NCI-H2196 treated with DMSO at 0.1 percent for 48 hours (cell line): ENCODE measurements at regions not wholly inside any gene's neighbourhood (a gene's known extent, or its start where the extent isn't known, plus 50 kb on each side); places are given as distances from the start of the nearest gene placed in this dataset.
"Not testable (repeated sequence)": the region's sequence is repeated elsewhere in the genome, so short reads cannot be mapped to it uniquely, and the experiment has no call there.

Experiments
- DNase-seq: peaks from one replicate; lab custom pipeline; 2025; ENCODE audit not compliant: unreplicated experiment; lab: John Stamatoyannopoulos, UW

DNA sequence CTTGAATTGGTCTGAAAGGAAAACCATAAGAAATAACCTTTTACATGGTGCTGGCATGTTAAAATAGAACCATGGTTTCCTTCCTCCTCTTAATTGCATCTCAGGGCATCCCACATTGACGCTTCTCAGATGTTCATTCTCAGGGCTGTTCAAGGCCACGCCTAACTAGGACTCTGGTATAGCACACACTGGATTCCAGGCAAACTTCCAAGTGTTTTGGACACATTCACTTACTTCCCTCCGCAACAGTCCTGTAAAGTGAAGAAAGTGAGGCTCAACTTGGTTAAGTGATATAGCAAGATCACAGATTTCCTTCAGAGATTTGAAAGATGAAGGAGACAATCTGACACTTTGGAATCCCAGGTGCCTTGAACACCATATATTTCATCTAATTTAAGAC lies 244.8 kb downstream of the DUSP10 start:
- no peak for DNase-seq

DNA sequence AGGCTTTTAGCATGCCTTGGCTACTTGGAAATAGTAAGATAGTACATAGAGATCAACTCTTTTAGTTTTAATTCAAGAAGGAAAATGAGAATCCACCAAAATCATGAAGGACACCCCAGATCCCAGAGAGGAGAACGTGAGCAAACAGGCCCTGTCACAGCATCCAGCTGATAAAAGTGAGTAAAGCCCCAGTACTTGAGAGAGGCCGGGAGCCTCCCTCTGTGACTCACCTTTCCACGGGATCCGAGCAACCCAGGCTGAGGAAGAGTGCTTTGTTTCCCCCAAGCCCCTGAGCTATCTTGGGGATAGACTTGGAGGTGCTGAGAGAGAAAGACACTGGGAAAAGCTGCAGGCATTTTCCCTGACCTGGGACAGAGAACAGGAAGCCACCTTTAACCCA lies 238.6 kb downstream of the DUSP10 start:
- DNase-seq = no peak

DNA sequence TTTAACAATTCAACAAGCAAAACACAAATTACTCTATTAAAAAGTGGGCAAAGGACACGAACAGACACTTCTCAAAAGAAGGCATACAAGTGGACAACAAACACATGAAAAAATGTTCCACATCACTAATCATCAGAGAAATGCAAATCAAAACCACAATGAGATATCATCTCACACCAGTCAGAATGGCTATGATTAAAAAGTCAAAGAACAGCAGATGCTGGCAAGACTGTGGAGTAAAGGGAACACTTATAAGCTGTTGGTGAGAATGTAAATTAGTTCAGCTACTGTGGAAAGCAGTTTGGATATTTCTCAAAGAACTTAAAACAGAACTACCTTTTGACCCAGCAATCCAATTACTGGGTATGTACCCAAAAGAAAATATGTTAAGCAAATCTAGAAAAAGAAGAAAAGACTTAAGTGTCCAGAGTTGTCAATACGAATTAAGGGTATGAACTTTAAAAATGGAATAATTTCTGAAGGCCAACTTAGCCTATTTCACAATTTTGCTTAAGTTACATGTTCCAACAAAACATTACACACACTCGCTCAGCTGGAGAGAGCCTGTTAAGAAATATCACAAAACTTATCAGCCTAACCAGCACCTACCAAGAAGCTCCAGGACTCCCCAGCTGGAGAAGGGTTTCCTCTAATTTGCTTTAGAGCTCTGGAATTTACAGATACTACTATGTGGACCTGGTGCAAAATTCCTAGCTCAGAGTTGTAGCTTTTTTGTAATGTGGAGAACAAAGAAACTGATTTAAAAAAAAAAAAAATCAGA lies 232.1 kb downstream of the DUSP10 start:
- DNase-seq = no peak

DNA sequence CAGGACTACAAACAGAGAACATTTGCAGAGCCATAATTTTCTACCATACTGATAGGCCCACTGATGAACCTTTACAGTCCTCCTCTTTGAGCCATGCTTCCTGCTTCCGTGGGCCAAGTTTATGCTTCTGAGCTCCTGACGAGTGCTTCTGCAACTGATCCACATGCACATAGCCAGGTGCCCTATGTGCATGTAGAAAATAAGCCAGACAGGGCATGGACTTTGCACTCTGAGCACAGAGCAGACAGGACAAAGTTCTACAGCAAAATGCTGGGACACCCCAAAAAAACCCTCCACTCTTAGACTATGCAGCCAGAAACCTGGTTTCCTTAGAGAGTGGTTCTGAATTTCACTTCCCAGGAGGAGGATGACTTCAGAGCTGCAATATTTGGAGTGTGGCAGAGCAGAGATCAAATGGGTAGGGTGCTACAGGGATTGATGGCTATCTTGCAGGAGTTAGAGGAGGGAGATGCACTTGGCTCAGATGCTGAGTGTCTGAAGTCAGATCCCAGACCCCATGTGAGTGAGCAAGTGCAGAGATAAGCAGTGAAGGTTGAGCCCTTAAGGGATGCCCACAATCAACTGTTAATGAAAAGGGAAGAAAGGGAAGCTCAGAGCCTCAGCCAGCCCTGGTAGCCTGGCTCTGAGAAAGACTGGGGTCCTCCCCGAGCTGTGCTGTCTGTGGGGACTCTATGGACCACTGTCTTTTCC lies 230.9 kb downstream of the DUSP10 start:
- DNase-seq = no peak

DNA sequence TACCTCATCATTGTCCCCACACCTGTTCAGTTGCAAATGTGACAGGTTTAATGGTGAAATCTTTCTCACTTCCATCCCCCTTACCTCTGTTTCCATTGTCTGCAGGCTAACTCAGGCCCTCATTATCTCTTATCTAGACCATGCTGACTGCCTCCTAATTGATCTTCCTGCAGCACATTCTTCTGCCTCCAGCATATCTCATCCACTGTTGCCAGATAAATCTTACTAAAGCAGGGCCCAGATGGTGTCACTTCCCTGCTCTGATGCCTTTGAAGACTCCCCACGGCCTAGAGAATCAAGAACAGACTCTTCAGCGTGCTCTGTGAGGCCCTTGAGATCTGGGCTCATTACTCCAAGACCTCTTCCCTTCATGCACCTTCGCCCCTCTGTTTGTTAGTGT lies 230.1 kb downstream of the DUSP10 start:
- DNase-seq = no peak

DNA sequence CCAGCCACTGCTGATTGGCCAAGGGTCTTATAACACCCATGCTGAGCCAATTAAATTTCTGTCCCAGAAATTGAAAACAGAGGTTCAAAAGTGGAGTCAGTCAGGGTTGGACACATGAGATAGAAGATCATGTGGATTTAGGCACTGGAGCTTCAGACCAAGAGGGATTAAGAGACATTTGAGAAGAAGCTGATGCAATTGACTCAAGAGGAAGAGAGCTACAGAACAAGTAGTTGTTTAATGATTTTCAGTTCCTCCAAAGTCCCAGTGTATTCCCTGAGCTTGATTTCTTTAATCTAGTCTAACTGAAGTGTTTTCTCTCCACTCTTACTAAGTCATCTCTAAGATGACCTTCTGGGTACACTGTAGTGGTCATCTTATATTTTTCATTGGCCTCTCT lies 227.1 kb downstream of the DUSP10 start:
- no peak for DNase-seq

DNA sequence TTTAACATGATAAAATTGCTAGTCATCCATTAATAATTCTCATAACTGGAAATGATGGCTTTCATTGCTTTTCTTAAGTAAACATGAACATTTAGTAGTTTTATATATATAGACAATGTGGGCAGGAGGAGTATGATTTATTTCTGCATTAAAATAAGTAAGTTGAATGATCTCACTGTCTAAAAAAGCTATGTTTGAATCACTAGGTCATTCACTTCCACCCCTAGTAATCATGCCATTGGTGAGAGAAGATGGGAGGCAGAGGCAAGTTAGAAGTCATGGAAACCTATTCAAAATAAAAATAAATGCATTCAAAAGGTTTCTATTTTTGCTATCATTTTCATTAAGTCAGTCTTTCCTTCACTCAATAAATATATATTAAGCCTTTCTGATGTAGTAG lies 226.4 kb downstream of the DUSP10 start:
- DNase-seq = no peak

DNA sequence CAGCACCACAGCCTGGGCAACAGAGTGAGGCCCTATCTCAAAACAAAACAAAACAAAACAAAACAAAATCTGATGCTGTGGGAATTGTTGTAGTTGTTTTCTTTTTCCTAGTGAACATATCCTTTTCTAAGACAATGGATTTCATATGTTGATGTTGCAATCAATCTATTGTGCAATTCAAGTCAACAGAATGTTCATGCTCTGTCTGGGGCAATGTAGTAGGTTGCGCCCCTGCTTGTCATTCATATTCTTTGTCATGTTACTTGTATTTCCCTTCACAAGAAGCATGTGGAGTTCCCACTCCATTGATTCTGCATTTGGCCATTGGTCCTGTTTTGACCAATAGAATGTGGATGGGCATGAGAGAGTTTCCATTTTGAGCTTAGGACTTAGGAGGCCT lies 223.9 kb downstream of the DUSP10 start:
- no peak for DNase-seq

DNA sequence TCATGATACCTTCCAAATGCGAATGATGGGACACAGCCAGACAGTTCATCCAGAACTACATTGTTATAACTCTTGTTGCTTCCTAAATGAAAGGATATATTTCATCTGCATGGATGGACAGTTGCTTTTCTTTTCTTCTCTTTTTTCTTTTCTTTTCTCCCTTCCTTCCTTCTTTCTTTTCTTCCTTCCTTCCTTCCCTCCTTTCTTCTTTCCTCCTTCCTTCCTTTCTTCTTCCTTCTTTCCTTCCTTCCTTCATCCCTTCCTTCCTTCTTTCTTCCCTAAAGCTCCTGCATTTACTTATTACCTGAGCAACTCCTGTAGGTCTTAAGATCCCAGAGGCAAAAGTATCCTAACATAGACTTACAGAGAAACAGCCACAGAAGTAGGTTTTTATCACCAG lies 221.6 kb downstream of the DUSP10 start:
- no peak for DNase-seq

DNA sequence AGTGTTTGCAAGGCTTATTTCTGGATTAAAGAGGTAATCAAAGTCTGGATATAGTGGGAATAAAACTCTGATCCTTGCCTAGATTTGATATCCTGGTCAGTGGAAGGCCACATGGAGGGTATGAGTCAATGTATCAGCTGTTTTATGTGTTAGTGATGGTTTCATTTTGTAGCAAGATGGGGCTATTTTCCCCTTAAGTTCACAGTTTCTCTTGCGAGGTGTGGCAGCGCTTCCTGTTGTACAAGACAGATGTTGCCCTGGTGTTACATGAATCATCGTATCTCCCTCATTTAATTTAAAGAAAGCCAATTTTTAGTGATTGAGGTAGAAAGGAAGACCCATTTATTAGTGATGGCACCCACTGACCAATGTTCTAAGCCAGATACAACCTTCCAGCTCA lies 220.2 kb downstream of the DUSP10 start:
- DNase-seq = no peak

DNA sequence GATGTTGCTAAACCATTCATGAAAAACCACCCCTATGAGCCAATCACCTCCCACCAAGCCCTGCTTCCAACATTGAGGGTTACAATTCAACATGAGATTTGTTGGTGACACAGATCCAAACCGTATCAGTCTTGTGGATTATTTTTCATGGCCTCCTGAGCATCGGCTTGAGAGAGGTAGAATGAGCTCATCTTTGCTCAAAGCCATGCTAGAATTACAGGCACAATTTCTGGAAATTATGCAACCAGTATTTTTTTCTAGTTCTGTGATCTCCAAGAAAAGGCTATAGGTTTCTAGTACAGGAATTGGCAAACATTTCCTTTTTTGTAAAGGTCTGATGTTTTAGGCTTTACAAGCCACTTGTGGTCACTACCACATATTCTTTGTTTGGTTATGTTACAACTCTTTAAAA lies 219.4 kb downstream of the DUSP10 start:
- no peak for DNase-seq

DNA sequence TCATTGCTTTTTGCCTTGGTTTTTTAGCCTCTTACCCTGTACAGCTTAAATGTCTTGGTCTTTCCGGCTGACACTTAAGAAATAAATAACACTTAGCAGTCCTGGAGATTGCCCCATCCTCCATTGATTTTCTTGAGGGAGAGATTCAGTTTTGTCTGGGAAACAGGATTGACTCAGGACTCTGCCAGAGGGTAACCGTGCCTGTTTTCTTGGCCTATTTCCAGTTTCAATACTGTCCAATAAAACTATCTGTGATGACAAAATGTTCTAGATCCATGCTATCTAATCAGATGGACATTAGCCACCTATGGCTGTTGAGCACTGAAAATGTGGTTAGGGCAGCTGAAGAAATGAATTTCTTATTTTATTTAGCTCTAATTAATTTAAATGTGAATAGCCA lies 216.1 kb downstream of the DUSP10 start:
- no peak for DNase-seq

DNA sequence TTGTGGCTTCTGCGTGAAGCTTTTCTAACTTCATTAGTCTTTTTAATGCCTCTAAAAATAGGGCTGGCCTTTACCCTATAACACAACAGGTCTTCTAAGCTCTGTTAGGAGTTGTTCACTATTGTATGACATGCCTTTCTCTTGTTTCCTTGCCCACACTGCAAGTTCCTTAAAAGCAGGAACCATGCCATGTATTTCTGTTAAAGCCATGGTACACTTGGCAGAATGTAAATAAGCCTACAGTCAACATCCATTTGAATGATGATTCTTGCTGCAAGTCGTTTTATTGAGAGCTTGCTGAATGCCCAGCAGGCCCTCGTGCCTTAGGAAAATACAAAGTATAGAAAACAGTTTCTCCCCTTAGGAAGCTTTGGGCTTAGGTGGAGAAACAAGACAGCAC lies 214.6 kb downstream of the DUSP10 start:
- no peak for DNase-seq

DNA sequence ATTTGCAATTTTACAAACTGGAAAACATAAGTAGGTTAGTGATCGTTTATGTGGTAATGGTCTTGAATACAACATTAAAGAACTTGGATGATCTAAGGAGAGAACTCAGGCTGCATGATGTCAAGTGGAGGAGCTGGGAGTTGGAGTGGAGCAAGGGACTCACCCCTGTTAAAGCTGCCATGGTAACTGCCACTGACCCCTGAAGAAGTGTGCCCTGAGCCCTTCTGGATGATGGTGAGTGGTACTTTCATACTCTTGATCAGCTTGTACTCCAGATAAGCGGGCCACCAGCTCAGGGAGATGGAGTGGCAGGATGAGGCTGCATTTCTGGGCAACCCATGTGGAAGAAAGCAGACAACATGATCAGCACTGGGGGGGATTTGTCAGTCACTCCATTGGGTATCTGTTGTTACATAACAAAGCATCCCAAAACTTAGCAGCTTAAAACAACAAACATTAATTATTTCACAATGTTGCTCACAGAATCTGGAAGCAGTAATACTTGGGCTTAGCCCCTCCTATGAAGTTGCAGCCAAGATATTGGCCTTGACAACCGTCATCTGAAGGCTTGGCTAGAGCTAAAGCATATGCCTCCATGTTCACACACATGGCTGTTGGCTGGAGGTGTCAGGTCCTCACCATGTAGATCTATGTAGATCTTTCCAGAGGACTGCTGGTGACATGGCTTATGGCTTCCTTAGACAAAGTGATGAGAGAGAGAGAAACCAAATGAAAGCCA lies 213.8 kb downstream of the DUSP10 start:
- no peak for DNase-seq

DNA sequence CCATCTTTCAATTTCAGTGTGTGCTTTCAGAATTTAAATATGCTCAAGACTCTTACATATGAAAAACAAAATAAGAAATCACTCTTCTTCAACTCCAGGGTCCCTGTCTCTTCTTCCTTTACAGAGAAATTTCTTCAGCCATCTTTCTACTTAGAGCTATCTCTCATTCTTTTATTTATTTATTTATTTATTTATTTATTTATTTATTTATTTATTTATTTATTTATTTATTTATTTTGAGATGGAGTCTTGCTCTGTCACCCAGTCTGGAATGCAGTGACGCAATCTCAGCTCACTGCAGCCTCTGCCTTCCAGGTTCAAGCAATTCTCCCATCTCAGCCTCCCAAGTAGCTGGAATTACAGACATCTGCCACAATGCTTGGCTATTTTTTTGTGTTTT lies 211.7 kb downstream of the DUSP10 start:
- DNase-seq = not testable (repeated sequence)

DNA sequence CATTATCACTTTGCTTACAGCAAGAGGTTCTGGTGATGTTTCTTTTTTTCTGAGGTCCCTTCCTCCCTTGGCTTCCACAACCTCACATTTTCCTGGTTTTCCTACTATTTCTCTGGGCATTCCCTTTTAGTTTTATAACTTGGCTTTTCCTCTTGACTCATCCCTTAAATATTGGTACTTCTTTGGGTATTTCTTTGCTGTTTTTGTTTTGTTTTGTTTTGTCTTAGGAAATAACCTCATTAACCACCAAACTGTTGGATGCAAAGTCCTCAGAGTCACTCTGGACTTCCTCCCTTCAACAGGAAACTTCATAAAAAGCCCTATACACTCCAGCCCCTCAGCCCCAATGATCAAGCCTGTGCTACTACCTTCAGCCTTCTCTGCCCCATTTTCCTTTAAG lies 211.1 kb downstream of the DUSP10 start:
- DNase-seq = no peak

DNA sequence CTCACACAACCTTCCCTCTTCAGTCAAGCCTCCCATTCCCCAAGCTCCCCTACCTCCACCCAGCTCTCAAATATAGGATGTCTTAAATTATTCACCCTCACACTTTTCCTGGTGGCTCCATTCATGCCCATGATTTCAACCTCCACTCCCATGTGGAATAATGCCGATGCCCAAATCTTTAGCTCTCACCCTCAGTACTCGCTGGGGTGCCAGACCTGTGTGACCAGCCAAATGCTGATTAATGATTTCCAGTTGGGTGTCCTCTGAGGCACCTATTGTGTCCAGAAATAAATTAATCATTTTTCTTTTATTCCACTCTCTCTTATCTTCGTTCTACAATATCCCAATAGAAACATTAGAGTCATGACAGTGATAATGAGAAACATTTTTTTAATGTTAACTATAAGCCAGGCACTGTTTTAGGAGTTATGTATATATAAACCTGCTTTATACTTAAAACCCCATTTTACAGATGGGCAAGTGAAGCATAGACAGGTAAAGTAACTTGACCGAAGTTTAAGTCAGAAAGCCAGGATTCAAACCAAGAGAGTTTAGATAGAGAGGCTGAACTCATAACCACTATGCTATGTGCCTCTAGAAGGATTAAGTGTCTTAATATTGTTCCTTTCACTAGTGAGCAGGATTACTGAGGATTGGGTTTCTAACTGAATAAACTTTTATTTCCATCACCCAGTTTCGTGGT lies 209.7 kb downstream of the DUSP10 start:
- DNase-seq = no peak

DNA sequence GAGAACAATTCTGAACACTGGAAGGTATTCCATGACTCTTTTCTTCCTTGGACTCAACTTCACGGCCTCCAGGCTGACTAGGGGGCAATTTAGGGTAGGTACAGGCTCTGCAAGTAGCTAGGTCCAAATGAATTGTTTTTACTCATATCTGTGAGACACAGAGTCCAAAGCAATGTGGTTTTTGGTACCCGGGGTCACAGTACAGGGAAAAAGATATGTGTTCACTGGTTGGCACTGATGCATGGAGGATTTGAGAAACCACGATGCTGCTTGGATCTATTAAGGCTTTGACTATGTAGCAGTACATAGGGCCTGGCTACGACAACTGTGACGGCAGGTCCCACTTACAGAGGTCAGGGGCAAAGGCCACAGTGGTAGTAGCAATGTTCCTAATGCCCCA lies 200.6 kb downstream of the DUSP10 start:
- DNase-seq = no peak

DNA sequence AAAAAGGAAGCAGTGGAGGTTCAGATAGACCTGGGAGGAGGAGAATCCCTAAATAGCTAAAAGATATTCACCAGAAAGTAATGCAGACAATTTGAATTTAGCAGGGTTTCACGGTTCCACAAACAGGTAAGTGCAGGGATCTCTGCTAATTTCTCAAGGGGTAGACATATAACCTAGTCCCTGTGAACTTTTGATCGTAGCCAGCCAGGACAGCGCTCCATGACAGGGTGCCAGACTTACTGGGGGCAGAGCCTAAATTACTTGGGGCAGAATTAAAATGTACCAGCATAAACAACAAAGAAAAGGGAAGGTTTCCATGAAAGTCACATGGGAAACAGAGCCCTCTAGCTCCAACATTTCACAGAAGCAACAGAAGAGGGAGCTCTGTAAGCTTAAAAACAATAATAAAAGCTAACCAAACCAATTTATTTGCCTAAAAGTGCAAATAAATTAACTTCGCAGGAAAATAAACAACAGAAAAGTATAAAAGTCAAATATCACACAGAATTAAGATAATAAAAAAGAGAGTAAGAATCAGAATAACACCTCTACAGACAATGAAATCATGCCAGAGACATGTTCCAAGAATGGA lies 198.3 kb downstream of the DUSP10 start:
- DNase-seq = peak; percentile 9

DNA sequence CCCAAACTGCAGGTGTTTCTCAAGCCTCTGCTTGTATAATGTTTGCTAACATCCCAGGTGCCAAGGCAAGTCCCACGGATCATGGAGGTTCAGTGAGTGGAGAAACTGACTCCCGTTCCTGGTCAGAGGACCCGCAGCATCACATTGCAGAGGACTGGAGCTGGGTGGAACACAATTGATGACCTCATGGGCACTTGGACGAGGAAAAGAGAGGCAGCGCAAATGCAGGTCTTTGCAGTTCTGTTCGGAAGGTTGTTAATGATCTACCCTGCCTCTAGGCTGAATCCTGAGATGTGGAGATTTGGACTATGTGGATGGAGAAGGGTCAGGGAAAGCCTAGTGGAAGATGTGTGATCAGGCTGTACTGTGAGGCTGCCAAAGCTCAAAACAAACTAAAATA lies 192.9 kb downstream of the DUSP10 start:
- DNase-seq = no peak

DNA sequence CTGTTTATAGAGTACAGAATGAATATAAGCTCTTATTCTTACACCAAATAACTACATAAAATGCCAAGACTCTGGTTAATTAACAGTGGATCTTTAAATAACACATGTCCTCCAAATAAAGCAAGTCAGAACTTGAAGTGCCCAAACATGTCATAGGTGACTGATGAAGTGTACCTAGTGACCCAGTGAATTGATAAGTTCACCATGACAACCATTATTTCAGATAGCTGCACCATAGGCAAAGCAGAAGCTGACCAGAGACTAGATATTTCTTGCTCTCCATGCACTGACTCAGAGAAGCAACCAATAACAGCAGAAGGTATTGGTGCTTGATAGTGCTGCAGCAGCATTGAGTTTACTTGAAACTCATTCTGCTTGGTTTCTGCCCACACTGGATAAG lies 192.1 kb downstream of the DUSP10 start:
- DNase-seq = no peak
